ENCODE measurements at regions not wholly inside any gene's neighbourhood (a gene's known extent, or its start where the extent isn't known, plus 50 kb on each side); places are given as distances from the start of the nearest gene placed in this dataset.

DNA sequence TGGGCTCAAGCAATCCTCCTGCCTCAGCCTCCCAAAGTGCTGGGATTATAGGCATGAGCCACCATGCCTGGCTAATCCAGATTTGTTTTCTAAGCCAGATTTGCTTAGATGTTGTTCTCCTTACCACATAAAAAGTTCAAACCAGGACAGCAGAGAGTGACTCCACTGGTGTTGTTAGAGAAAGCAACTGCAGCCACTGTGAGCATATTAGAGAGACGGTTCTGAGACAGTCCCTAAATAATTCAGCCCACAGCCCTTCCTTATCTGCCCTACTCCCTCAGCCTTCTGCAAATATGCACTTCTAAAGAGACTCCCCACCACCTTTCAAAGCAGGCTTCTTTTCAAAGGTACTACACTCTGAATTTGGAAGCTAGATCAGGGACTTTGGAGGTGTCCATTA is 96.1 kb downstream of the DRD1 start:
- POLR2A ChIA-PET: no interaction called here
- H3K27ac Mint-ChIP-seq: no peak overlapping the region
- no peaks in the 10 kb centered on the region; the same call in none of the 2 replicates for H3K27me3 Mint-ChIP-seq (ENCODE audit: low read depth)
- ATAC-seq (no peak), DNase-seq (ENCODE audit: low spot score) (no peak)
- TF ChIP-seq, protein P1, sequence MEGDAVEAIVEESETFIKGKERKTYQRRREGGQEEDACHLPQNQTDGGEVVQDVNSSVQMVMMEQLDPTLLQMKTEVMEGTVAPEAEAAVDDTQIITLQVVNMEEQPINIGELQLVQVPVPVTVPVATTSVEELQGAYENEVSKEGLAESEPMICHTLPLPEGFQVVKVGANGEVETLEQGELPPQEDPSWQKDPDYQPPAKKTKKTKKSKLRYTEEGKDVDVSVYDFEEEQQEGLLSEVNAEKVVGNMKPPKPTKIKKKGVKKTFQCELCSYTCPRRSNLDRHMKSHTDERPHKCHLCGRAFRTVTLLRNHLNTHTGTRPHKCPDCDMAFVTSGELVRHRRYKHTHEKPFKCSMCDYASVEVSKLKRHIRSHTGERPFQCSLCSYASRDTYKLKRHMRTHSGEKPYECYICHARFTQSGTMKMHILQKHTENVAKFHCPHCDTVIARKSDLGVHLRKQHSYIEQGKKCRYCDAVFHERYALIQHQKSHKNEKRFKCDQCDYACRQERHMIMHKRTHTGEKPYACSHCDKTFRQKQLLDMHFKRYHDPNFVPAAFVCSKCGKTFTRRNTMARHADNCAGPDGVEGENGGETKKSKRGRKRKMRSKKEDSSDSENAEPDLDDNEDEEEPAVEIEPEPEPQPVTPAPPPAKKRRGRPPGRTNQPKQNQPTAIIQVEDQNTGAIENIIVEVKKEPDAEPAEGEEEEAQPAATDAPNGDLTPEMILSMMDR (IDR thresholded peaks at IDR 0.05): no peak
- TF ChIP-seq, protein P2, sequence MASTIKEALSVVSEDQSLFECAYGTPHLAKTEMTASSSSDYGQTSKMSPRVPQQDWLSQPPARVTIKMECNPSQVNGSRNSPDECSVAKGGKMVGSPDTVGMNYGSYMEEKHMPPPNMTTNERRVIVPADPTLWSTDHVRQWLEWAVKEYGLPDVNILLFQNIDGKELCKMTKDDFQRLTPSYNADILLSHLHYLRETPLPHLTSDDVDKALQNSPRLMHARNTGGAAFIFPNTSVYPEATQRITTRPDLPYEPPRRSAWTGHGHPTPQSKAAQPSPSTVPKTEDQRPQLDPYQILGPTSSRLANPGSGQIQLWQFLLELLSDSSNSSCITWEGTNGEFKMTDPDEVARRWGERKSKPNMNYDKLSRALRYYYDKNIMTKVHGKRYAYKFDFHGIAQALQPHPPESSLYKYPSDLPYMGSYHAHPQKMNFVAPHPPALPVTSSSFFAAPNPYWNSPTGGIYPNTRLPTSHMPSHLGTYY (CRISPR knock-in tag; IDR thresholded peaks at IDR 0.05): no peak
- TF ChIP-seq, protein P3, sequence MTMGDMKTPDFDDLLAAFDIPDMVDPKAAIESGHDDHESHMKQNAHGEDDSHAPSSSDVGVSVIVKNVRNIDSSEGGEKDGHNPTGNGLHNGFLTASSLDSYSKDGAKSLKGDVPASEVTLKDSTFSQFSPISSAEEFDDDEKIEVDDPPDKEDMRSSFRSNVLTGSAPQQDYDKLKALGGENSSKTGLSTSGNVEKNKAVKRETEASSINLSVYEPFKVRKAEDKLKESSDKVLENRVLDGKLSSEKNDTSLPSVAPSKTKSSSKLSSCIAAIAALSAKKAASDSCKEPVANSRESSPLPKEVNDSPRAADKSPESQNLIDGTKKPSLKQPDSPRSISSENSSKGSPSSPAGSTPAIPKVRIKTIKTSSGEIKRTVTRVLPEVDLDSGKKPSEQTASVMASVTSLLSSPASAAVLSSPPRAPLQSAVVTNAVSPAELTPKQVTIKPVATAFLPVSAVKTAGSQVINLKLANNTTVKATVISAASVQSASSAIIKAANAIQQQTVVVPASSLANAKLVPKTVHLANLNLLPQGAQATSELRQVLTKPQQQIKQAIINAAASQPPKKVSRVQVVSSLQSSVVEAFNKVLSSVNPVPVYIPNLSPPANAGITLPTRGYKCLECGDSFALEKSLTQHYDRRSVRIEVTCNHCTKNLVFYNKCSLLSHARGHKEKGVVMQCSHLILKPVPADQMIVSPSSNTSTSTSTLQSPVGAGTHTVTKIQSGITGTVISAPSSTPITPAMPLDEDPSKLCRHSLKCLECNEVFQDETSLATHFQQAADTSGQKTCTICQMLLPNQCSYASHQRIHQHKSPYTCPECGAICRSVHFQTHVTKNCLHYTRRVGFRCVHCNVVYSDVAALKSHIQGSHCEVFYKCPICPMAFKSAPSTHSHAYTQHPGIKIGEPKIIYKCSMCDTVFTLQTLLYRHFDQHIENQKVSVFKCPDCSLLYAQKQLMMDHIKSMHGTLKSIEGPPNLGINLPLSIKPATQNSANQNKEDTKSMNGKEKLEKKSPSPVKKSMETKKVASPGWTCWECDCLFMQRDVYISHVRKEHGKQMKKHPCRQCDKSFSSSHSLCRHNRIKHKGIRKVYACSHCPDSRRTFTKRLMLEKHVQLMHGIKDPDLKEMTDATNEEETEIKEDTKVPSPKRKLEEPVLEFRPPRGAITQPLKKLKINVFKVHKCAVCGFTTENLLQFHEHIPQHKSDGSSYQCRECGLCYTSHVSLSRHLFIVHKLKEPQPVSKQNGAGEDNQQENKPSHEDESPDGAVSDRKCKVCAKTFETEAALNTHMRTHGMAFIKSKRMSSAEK (CRISPR knock-in tag; IDR thresholded peaks at IDR 0.05; ENCODE audit: borderline replicate concordance): no peak
- TF ChIP-seq, protein P4, sequence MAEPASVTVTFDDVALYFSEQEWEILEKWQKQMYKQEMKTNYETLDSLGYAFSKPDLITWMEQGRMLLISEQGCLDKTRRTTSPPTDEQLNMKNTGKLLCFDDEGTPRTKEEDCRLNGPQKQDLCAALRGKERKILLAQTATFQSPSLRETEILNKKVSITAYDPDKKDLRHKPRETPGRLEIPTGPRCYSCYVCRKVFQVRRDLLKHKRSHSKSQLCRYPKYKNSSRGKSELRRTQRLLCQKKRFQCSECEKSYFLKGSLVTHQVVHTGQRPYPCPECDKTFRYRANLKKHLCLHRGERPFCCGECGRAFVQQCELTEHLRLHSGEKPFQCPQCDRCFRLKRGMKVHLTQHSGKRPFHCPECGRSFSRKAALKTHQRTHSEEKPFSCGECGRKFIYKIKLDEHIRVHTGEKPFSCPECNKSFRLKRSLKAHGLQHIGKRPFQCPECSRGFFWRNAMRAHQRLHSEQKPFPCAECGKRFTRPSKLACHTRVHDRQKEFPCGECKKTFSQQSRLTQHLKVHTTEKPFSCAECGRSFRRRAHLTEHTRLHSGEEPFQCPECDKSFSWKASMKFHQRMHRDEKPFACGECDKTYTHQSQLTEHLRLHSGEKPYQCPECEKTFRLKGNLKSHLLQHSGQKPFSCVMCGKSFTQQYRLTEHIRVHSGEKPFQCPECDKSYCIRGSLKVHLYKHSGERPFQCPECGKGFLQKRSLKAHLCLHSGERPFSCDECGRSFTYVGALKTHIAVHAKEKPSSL (CRISPR knock-in tag; conservative IDR thresholded peaks at IDR 0.05): no peak
- peaks cover 11% of the 10 kb centered on the region for H3K9me3 Mint-ChIP-seq
- CTCF ChIA-PET: interaction anchor here (1.1 kb wide), 1 partner anchor 117 kb away, joined by 3 read pairs; no protein-coding TSS in a partner anchor
- no peaks in the 10 kb centered on the region for H3K36me3 Mint-ChIP-seq
- H3K4me1 Mint-ChIP-seq: peaks cover 39% of the 10 kb centered on the region
- no peak overlapping the region for H3K4me3 Mint-ChIP-seq

DNA sequence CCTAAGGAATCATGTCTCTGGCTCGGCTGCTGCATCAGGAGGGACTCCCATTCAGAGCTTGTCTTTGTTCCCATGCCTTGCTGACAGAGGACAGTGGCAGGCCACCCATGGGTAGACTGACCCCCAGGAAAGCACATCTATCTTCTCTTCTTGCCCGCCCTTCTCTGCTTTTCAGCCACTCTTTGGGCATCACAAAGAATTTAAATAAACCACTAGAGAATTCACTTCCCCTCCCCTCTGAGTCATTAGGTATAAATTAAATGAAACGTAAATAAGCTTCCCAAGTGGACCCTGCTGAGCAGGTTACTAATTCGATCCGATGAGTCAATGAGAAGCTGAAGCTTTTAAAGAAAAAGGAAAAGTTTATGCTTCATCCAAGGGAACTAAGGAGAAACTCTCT is 97.0 kb downstream of the DRD1 start:
- ATAC-seq (no peak; the same call in 1 of the 2 replicates), DNase-seq (ENCODE audit: low spot score) (no peak)
- H3K4me3 Mint-ChIP-seq: no peak overlapping the region
- ChIA-PET CTCF (interaction anchor here (0.6 kb wide), 1 partner anchor 103 kb away, joined by 3 read pairs; no protein-coding TSS in a partner anchor), POLR2A (no interaction called here)
- no peak for TF ChIP-seq SP1 (CRISPR knock-in tag; conservative IDR thresholded peaks at IDR 0.05)
- TF ChIP-seq GTF2I (CRISPR knock-in tag; conservative IDR thresholded peaks at IDR 0.05): no peak
- no peak for TF ChIP-seq TEAD1 (CRISPR knock-in tag; IDR thresholded peaks at IDR 0.05)
- TF ChIP-seq, protein P5, sequence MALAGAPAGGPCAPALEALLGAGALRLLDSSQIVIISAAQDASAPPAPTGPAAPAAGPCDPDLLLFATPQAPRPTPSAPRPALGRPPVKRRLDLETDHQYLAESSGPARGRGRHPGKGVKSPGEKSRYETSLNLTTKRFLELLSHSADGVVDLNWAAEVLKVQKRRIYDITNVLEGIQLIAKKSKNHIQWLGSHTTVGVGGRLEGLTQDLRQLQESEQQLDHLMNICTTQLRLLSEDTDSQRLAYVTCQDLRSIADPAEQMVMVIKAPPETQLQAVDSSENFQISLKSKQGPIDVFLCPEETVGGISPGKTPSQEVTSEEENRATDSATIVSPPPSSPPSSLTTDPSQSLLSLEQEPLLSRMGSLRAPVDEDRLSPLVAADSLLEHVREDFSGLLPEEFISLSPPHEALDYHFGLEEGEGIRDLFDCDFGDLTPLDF (CRISPR knock-in tag; IDR thresholded peaks at IDR 0.05): no peak
- TF ChIP-seq, protein P6, sequence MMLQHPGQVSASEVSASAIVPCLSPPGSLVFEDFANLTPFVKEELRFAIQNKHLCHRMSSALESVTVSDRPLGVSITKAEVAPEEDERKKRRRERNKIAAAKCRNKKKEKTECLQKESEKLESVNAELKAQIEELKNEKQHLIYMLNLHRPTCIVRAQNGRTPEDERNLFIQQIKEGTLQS (CRISPR knock-in tag; conservative IDR thresholded peaks at IDR 0.05): no peak
- TF ChIP-seq HMGA2 (CRISPR knock-in tag; IDR thresholded peaks at IDR 0.05): no peak
- TF ChIP-seq, protein P3 (CRISPR knock-in tag; IDR thresholded peaks at IDR 0.05; ENCODE audit: borderline replicate concordance): no peak
- no peak for TF ChIP-seq ELF4 (CRISPR knock-in tag; IDR thresholded peaks at IDR 0.05; ENCODE audit: low read depth)
- no peaks in the 10 kb centered on the region; the same call in none of the 2 replicates for H3K27me3 Mint-ChIP-seq (ENCODE audit: low read depth)
- H3K4me1 Mint-ChIP-seq: peaks cover 30% of the 10 kb centered on the region
- H3K9me3 Mint-ChIP-seq: peaks cover 11% of the 10 kb centered on the region
- no peaks in the 10 kb centered on the region for H3K36me3 Mint-ChIP-seq
- no peak overlapping the region; the same call in 1 of the 2 replicates for H3K27ac Mint-ChIP-seq

Measured in WTC11 (cell line).